GM12878 (cell line): ENCODE measurements at regions not wholly inside any gene's neighbourhood (a gene's known extent, or its start where the extent isn't known, plus 50 kb on each side); places are given as distances from the start of the nearest gene placed in this dataset. TPM values are rescaled to one million over a fixed set of nuclear protein-coding genes. Genes with fewer than 3 reads are reported as not detected.

Experiments
- BCLAF1 ChIP-seq: fragments of 450-650 bp; IDR thresholded peaks from 2 replicates; pipeline ENCODE4 v1.6.1; 2017; ENCODE audit warnings: antibody characterized with exemption, mild to moderate bottlenecking, moderate library complexity
- HDGF ChIP-seq: fragments of 450-650 bp; IDR thresholded peaks from 2 replicates; pipeline ENCODE4 v1.6.1; 2016; ENCODE audit warnings: antibody characterized with exemption
- SPI1 ChIP-seq: IDR thresholded peaks from 2 replicates; pipeline ENCODE4 v1.6.1; 2011; ENCODE audit warnings: low read depth, mild to moderate bottlenecking, low read length, moderate library complexity, borderline replicate concordance; ENCODE audit not compliant: insufficient read depth
- SUZ12 ChIP-seq: fragments of 200-600 bp; sonication (generic); IDR thresholded peaks from one replicate; pipeline ENCODE4 v1.6.1; 2018; ENCODE audit warnings: antibody characterized with exemption, mild to moderate bottlenecking; ENCODE audit not compliant: unreplicated experiment
- ZNF384 ChIP-seq: IDR thresholded peaks from 2 replicates; pipeline ENCODE4 v1.6.1; 2012; ENCODE audit warnings: low read depth, mild to moderate bottlenecking, low read length, improper control_type of control experiment, borderline replicate concordance
- small RNA-seq: library from RNA; depleted of rRNA; stranded (forward); fragments of <200 nt; gene quantifications from one replicate; pipeline ENCODE3, GENCODE V24; 2014

- TF ChIP-seq BCLAF1, result no peak
- no peak for TF ChIP-seq SUZ12
- TF ChIP-seq ZNF384, result no peak
- no peak for TF ChIP-seq HDGF
- no peak for TF ChIP-seq SPI1
Measured at GRCh38 chr6:71238351-71238750, 50.3 kb upstream of the OGFRL1 start (continued).

Small RNAs in the stretch of these regions (small RNA-seq; reads per million reads assigned to genes)
- not detected for gene RF00012
- not detected for gene RNU6-411P
